H1 (cell line): ENCODE measurements at regions not wholly inside any gene's neighbourhood (a gene's known extent, or its start where the extent isn't known, plus 50 kb on each side); places are given as distances from the start of the nearest gene placed in this dataset.

Experiments
- ATF2 ChIP-seq: IDR thresholded peaks from 2 replicates; pipeline ENCODE4 v1.6.1; 2012; ENCODE audit warnings: low read length, inconsistent platforms
- CBX8 ChIP-seq: fragments of 300-800, 300-1000 bp; sonication (generic); IDR thresholded peaks from 2 replicates; pipeline ENCODE4 v1.7.1; 2016; ENCODE audit warnings: low read depth, low read length, borderline replicate concordance
- CTCF ChIP-seq, 3 experiments: IDR thresholded peaks; 1 replicate in 2 of 3; 2 replicates in 1 of 3; pipeline versions ENCODE4 v1.5.1 to v1.6.1; 2011; ENCODE audit warnings: low read length in 3 of 3, mild to moderate bottlenecking in 3 of 3, inconsistent platforms in 2 of 3, low read depth in 1 of 3, moderate library complexity in 1 of 3; ENCODE audit not compliant: insufficient read depth in 1 of 3; ENCODE audit errors: control extremely low read depth in 1 of 3
- EP300 ChIP-seq, 2 experiments: IDR thresholded peaks; 1 replicate in 1 of 2; 2 replicates in 1 of 2; pipeline ENCODE4 v1.6.1; 2011 to 2012; ENCODE audit warnings: low read depth in 2 of 2, low read length in 2 of 2, mild to moderate bottlenecking in 2 of 2, borderline replicate concordance in 1 of 2, inconsistent platforms in 1 of 2, moderate library complexity in 1 of 2
- EZH2 ChIP-seq: fragments of 200-600 bp; sonication (generic); IDR thresholded peaks from 2 replicates; pipeline ENCODE4 v1.7.1; 2012; ENCODE audit warnings: low read depth, mild to moderate bottlenecking, moderate library complexity, low read length, inconsistent platforms; ENCODE audit not compliant: severe bottlenecking
- KDM5A ChIP-seq: fragments of 200-600 bp; IDR thresholded peaks from 2 replicates; pipeline ENCODE4 v1.7.1; 2012; ENCODE audit warnings: mild to moderate bottlenecking, low read length, inconsistent platforms, mixed read lengths
- MAX ChIP-seq: IDR thresholded peaks from 2 replicates; pipeline ENCODE4 v1.6.1; 2012; ENCODE audit warnings: inconsistent platforms
- SRF ChIP-seq: IDR thresholded peaks from 2 replicates; pipeline ENCODE4 v1.6.1; 2011; ENCODE audit warnings: mild to moderate bottlenecking, low read depth, low read length, moderate library complexity

DNA sequence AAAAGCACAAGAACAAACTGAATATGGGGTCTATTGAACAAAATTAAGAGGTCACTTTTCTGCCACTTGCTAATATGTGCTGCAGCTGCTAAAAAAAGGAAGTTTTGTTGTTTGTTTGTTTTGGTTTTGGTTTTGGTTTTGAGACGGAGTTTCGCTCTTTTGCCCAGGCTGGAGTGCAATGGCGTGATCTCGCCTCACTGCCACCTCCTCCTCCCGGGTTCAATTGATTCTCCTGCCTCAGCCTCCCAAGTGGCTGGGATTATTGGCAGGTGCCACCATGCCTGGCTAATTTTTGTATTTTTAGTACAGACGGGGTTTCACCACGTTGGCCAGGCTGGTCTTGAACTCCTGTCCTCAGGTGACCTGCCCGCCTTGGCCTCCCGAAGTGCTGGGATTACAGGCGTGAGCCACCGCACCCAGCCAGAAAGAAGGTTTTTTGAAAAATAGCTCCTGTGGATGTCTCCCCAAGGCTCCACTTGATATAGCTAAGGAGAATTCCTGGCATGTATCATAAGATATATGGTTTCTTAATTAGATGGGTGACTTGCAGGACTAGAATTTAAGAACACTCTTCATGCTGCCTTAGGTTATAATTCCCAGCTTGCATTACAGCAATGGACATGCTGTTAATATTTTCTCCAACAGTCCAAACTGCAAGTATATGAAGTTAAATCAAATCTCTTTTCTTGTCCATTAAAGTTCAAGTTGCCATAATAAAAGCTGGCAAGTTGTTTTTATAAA lies 237.6 kb upstream of the AMIGO2 start:
- no peak for TF ChIP-seq EP300 (IDR thresholded peaks at IDR 0.05; ENCODE audit: borderline replicate concordance in 1 of 2, low read depth in 2 of 2, low read length in 2 of 2)
- TF ChIP-seq ATF2, result no peak
- TF ChIP-seq CTCF (IDR thresholded peaks at IDR 0.05; ENCODE audit: control extremely low read depth in 1 of 3, insufficient read depth in 1 of 3, low read depth in 1 of 3, low read length in 3 of 3), result no peak
- TF ChIP-seq EZH2, result no peak
- TF ChIP-seq CBX8, result no peak
- no peak for TF ChIP-seq KDM5A
- TF ChIP-seq MAX, result no peak
- no peak for TF ChIP-seq SRF
